LHCN-M2 (cell line): ENCODE measurements at regions not wholly inside any gene's neighbourhood (a gene's known extent, or its start where the extent isn't known, plus 50 kb on each side); places are given as distances from the start of the nearest gene placed in this dataset.

ENCODE experiments used
- DNase-seq: peaks from one replicate; pipeline ENCODE4 v3.0.0-alpha.2; 2012; ENCODE audit warnings: low read depth

DNA sequence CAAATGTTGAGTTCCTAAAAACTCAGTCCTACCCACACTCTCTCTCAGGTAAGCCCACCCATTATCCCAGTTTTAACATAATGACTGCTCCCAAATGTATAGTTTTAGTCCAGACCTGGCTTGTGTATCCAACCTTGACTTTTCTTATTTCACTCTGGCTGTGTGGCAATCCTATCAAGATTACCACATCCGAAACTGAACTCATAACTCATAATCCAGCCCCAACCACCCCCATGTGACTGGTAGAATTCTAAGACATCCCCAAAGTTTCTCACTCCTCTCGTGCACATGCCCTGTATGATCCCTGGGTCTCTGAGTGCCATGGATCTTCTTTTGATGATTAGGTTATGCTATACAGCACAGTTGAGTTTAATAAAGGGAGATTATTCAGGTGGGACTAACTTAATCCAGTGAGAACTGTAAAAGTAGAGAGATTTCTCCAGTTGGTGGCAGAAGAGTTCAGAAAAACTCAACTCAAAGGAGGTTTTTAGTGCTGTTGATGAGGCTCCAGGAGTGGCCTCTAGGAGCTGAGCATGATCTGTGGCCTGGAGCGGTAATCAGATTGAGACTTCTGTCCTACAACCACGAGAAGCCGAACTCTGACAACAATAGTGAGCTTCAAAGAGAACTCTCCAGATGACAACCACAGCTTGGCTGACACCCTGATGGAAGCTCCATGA lies 413.4 kb downstream of the ZNF536 start:
- no peak for DNase-seq

DNA sequence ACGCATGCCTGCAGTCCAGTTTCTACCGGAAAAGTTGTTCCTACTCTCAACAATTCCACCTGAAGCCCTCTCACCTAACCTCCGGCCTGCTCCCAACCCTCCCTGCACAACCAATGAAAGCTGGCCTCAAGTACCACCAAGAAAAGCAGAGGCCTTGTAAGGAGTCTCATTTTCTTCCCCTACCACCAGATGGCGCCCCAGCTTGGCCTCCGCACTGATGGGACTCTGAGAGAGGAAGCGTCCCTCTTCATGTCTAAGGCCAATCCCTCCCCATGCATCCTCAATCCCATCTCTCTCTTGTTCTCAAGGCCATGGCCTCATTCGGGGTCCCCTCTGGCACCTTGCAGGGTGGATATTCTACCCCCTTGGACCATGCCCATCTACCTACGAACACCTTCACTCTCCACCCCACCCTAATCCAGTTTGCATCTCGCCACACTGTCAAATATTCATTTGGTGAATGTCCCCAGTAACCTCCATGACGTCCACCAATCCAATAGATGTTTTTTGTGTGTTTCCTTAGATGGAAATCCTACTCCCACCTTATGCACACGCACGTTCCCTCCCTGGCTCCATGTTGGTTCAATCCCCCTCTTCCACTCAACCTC lies 412.8 kb downstream of the ZNF536 start:
- peak; percentile 6 for DNase-seq

DNA sequence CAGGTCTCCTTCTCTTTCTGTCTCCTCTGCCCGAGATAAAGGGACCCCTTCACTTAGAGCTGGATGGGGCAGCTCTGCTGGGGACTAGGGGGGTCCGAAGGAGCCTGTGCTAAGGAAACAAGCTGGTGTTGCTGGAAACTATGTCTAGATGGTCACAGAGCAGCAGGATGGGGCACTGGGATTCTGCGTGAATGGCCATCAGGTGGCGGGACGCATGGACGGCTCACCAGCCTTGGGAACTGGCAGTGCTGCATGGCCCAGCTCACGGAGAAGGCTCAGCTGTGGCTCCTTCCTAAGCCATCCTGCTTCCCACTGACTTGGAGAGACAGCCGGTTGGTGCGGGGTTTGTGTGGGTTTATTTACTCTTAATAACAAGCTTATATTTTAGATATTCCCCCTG lies 411.8 kb downstream of the ZNF536 start:
- no peak for DNase-seq

DNA sequence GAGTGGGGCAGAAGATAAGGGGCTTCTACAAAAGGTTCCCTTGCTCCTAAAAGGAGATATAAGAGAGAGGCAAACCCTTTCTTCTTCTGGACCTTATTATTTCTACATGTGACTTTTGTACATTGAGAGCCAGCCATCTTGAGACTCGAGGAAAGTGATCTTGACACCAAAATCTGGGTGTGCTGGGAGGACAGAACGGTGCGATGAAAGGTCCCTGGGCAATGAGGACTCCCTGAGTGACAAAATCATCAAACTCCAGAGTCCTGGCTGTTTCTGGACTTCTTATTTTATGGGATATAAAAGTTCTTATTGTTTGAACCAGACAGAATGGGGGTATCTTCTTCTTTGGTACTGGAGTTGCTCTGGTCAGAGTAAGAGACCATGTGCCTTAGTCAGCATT lies 411.0 kb downstream of the ZNF536 start:
- no peak for DNase-seq

DNA sequence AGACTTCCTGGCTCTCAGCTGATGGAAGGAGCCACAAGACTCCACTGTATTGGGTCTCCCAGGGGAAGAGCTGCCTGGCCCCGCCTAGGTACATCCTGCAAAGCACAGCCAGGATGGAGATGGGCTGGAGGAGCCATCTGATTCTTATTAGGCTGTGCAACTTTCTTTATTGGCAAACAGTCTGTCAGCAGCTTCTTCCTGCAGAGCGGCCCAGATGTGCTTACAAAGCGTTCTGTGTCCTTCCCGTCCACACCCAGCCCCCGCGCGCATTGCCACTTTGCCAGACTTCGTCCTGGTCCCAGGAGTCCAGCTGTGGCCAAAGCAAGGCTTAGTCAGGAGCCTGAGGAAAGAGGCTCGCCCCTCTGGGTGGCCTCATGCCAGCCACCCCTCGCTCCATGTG lies 409.3 kb downstream of the ZNF536 start:
- DNase-seq: no peak

DNA sequence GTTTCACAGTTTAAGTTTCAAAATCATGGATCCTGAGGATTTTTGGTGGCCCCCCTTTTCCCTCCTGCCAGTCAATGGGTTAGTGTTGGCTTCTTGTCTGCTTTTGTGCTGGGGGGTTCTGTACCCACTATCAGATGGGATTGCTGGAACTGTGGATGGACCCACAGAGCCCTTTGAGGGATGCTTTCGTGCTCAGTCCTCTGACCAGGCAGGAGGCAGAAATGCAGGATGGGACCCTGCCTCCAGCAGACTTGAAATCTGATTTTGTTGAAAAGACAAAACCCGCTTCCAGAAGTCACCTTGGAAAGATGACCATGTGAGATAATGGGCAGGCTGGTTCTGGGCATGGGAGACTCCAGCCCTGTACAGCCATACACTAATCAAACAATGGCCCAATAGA lies 408.9 kb downstream of the ZNF536 start:
- no peak for DNase-seq

DNA sequence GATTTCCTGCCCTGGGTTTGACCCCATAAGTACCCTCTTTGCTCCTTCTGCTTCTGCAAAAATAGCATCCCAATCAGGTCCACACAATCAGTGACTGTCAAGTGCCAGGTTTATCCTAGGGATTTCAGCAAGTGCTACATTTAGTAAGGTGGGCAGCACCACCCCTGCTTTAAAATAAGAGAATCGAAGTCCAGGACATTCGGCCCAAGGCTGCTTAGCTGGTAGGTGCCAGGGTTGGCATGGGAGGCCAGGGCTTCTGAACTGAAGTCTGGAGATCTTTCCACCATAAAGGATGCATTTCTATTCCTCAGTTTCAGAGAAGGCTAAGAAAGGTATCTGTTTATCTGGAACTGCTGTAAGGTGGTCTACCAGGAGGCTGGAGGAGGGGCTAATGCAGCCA lies 408.3 kb downstream of the ZNF536 start:
- no peak for DNase-seq

DNA sequence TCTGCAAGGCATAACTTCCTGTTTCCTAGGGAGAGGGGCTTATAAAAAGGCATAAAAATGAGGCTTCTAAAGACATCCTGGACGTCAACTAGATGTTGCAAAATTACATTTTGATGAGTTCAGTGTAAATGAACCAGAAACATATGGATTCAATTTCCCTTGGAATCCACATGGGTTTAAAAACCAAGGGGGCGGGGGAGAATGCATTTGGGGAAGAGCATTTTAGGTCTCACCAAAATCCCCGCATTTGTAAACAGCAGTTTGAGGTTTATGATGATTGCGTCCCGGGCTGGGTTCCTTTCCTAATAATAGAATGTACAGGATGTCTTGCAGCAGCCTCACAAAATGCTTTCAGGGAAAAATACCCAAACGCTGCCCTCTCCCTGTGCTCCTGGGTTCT lies 407.8 kb downstream of the ZNF536 start:
- no peak for DNase-seq

DNA sequence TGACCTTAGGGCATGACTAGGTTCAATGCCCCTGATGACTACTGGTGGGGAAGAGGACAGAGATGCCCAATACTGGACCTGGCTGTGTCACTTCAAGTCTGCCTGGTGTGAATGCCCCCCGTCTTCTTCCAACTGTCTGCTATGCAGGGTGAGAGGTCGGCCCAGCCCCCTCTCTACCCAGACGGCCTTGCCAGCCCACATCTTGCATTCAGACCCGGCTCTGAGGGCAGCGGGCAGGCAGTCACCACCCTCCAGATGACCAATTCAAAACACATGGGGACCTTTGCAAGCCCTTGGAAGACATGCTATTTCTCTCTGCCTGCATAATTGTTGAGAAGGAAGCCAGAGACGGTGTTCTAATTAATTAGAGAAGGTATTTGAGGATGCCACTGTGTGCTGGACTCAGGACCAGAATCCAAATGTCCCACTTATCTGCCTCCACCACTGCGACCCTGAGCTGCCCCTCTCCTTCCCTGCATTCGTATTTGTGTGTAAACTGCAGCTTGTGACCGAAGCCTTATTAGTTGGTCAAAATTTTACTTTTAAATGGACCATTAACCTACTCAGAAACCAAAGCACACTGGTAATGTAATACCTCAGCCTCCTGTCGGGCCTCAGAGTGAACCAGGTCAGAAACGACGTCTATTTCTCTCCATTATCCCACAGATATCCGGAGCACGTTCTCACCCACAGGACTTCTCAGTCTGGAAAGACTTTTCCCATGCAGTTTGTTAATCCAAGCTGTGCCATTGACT lies 407.0 kb downstream of the ZNF536 start:
- DNase-seq: no peak

DNA sequence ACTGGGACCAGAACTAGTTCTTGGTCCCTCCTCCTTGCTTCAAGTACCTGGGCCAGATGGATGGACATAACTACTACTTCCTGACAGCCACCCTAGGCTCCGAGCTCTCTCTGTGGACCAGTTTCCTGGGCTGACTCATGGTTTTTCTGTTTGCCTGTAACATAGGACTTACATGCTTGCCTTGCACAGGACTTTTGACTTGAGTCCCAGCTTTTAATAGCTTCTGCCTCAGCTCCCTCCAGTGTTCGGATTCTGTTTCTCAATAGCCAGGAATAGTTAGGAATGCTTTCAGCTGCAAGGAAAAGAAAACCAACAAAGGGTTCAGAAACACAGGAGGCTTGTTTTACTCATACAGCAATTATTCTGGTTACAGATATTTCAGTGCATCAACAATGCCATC lies 405.9 kb downstream of the ZNF536 start:
- no peak for DNase-seq

DNA sequence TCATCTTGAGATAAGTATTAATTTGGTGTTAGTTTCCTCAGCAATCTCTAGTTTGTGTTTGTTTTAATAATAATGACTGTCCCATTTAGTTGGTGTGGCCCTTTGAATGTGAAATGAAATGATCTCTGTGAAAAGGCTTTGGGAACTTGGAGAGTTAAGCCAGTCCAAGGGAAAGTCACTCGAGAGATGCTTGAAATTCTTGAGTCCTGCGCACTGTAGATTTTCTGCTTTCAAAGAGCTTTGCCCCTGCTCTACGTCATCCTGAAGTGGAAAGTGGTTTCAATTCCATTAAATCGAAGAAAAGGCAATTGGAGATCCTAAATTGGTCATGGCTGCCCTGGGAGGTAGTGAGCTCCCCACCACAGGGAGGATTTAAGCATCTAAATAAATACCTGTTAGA lies 403.8 kb downstream of the ZNF536 start:
- no peak for DNase-seq

DNA sequence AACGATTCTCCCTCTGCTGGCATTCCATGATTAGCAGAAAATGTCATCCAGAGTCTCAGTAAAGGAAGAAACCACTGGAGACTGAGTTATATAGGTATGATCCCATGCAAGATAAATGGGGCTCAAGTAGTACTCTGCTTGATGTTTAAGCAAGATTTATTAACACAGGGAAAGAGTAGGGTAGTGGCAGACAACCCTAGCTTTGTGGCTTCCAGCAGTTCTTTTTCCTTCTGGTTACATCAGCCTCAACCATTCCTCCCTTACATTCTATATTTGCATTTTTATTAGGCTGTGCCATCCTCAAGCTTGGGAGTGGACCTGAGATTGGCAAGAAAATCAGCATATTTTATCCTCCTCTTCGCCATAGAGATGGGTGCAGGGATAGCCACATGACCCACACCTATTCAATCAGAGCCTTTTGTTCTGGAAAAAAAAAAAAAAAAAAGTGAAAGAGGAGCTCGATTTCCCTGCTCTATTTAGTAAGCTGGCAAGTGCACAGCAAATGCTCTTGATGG lies 402.1 kb downstream of the ZNF536 start:
- DNase-seq: no peak

DNA sequence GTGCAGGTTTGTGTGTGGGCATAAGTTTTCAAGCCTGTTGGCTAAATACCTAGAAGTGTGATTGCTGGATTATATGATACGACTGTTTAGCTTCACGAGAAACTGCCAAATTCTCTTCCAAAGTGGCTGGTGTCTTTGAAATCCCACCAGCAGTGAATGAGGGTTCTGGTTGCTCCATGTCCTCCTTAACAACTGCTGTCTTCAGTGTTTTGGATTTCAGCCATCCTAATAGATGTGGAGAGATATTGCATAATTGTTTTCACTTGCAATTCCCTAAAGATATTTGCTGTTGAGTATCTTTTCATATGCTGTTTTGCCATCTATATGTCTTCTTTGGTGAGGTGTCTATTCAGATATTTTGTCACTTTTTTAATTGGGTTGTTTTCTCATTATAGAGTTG lies 390.5 kb downstream of the ZNF536 start:
- DNase-seq: no peak

DNA sequence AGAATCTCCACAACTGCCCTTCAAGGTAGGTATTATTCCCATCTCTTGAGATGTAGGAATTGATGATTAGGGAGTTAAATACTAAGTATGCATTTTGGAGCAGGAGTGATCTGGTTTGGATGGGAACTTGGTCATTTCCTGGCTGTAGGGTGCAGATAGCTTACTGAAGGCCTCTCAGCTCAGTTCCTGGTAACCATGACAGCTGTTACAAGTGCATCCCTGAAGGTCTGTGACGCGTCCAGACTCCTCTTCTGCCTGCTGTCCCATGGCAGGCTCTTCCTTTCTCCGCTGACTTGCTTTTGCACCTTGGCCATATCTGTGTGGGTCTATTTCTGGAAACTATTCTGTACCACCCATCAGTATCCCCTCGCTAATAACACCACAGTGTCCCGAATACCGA lies 387.8 kb downstream of the ZNF536 start:
- DNase-seq: no peak

DNA sequence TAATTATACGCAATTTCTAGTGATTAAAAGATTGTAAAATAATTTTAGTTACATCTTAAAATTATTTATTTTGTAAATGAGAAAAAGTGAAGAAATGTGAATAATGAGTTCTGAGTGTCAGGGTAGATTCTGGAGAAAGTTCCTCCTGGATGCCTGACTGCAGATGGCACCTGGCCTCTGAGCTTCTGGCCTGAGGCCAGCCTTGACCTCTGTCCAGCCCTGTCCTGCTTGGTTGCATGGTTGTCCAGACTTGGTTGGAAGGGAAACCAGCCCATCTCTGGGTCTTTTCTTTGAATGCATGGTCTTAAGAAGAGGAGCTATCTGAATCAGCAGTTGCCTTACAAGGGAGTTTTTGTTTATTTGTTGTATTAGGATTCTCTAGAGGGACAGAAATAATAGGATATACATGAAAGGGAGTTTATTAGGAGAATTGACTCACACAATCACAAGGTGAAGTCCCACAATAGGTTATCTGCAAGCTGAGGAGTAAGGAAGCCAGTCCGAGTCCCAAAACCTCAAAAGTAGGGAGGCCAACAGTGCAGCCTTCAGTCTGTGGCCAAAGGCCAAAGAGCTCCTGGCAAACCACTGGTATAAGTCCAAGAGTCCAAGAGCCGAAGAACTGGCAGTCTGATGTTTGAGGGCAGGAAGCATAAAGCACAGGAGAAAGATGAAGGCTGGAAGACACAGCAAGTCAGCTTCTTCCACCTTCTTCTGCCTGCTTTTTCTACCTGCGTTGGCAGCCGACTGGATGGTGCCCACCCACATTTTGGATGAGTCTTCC lies 385.8 kb downstream of the ZNF536 start:
- no peak for DNase-seq

DNA sequence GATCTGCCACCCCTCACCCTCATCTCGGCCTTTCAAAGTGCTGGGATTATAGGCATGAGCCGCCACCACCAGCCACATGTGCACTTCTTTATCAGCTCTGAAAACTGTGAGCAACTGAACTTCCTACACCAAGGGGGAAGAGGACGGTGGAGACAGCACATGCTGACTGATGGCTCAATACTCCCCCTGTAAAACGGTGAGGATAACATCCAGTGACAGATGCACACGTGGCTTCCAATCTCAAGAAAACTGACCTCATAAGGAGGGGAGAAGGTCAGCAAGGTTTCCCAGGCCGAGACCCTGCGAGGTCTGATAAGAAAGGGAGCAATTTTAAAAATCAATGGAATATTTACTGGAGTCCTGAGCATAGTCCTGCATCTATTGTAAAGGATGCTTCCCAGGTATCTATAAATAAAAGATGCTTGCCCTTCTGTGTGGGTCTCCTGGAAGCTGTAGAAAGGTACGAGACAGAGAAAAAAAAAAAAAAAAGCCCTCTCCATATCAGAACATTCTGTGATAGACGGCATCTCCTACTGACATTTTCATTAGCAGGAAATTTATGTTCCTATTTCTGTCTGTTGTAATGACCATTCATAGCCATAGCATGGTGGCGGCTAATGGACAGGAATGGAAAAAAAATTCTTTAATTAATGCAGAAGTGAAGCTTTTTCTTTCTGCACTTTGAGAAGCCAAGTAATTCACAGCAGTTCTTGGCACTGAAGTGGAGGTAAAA lies 385.1 kb downstream of the ZNF536 start:
- no peak for DNase-seq

DNA sequence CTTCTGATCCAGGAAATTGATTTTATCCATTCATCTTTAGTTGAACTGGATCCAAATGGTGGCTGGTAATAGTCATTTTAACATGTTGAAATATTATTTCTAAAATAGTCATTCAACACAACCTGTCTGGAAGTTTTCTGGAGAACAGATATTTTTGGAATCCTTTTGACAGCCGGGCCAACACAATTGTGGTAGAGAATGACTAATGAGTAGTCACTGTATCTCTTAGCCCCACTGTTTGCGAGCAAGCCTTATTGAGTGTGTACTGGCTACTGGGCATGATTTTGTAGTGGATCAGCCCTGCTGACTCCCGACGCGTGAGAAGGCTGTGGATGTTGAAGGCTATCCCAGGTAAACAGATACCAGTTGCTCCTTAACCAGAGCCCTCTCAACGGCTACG lies 383.4 kb downstream of the ZNF536 start:
- no peak for DNase-seq

DNA sequence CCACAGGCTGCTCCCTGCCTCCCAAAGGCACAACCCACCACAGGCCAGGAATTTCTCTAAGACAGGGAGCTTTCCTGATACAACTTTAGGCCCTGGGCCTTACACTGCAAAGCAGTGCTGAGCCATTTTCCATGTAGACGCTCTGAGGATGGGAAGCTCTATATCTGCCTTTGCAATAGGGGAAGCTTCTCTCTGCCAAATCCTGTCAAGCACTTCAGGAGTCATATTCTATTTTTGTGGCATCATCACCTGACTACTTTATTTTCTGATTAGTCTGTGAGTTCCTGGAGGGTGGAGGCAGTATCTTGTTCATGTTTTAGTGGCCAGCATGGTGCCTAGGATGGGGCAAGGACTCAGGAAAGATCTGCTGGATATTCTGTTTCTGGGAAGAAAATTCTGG lies 382.0 kb downstream of the ZNF536 start:
- no peak for DNase-seq

DNA sequence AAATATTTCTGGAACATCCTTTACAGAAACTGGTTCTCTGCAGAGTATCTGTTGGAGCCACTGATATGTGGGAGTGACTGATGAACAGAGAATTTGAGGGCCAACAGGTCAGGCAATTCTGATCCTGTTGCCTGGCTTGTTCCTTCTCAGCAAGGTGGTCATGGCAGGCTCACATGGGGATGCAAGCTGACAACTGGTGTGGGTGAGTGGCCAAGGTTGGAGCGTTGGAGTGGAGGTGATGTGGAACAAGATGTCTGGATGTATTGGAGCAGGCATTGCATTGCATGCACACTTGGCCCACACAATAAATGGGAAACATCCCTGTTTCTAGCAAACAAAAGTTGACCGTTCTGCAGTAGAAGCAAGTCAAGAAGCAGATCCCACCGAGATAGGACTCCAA lies 380.7 kb downstream of the ZNF536 start:
- no peak for DNase-seq

DNA sequence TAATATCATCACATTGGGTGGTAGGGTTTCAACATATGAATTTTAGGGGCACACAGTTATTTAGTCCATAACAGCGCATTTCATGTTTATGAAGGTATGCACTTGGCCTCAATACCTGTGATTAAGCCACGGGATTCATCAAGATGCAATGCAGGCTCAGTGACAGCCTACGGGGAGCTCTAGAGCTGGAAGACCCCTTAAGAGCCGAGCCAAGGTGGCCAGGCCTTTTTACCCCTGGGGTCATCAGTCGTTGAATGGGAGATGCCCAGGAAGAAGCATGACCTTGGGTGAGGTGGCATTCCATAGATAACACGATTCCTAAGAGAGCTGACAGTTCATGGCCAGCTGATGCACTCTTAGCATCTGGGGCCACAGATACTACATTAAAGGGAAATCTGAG lies 380.0 kb downstream of the ZNF536 start:
- DNase-seq: no peak

DNA sequence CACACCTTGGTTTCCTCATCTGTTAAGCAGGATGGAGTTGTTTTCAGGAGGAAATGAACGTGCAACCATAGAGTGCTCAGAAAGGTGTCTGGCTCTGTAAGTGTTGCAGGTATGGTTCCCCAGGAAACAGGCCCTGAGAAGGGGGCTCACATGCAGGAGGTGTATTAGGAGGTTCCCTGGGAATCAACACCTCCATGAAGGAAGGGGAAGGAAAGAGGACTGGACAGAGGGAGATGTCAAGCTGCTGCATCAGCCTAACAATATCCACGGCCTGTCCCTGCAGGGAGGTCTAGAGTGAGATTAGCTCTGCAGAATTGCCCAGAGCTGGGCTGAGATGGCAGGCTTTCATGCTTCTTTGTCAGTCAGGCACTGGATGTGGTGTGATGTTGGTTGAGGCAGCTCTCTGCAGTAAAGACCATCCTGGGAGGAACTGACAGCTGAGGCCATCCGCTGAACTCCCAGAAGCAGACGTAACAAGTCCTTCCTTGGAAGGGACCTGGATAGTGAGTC lies 373.3 kb downstream of the ZNF536 start:
- DNase-seq: no peak
